ENCODE measurements at regions not wholly inside any gene's neighbourhood (a gene's known extent, or its start where the extent isn't known, plus 50 kb on each side); places are given as distances from the start of the nearest gene placed in this dataset.
"Not testable (repeated sequence)": the region's sequence is repeated elsewhere in the genome, so short reads cannot be mapped to it uniquely, and the experiment has no call there.

DNA sequence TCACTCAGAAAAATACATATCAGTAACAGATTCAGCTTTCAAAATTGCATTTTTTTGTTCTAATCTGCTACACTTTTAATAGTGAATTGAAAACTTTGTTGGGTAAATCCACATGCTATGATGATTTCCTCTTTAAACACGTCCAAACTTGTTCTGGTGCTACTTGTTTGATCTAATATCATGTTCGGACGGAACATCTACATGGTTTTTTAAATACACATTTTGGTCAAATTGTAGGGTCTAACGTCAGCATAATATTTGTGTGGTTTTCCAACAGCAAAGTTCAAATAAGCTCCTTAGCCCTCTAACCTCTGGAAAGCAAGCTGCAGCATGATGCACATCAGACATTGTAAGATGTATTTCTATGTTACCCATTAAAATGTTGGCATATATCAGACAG lies 98.5 kb upstream of the OSTN start:
- Histone ChIP-seq H3K9ac (no peak overlapping the region), H3K4me1 (ENCODE audit: low read depth, poor library complexity, severe bottlenecking) (no peaks in the 10 kb centered on the region), H4K20me1 (ENCODE audit: insufficient read depth) (no peaks in the 10 kb centered on the region), H3K79me2 (ENCODE audit: insufficient read depth, low read depth) (no peaks in the 10 kb centered on the region), H3K36me3 (ENCODE audit: insufficient read depth) (no peaks in the 10 kb centered on the region; the same call in 1 of the 2 replicates), H3K4me2 (no peak overlapping the region), H3K27me3 (ENCODE audit: insufficient read depth, low read depth) (no peaks in the 10 kb centered on the region), H3K4me3 (IDR thresholded peaks at IDR 0.05; ENCODE audit: insufficient read depth, low read depth, low read length) (no peak overlapping the region), H2AFZ (ENCODE audit: low read depth) (no peak overlapping the region), H3K27ac (no peak overlapping the region)
- TF ChIP-seq, protein P1, sequence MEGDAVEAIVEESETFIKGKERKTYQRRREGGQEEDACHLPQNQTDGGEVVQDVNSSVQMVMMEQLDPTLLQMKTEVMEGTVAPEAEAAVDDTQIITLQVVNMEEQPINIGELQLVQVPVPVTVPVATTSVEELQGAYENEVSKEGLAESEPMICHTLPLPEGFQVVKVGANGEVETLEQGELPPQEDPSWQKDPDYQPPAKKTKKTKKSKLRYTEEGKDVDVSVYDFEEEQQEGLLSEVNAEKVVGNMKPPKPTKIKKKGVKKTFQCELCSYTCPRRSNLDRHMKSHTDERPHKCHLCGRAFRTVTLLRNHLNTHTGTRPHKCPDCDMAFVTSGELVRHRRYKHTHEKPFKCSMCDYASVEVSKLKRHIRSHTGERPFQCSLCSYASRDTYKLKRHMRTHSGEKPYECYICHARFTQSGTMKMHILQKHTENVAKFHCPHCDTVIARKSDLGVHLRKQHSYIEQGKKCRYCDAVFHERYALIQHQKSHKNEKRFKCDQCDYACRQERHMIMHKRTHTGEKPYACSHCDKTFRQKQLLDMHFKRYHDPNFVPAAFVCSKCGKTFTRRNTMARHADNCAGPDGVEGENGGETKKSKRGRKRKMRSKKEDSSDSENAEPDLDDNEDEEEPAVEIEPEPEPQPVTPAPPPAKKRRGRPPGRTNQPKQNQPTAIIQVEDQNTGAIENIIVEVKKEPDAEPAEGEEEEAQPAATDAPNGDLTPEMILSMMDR (conservative IDR thresholded peaks at IDR 0.05; ENCODE audit: low read depth, low read length), result no peak

DNA sequence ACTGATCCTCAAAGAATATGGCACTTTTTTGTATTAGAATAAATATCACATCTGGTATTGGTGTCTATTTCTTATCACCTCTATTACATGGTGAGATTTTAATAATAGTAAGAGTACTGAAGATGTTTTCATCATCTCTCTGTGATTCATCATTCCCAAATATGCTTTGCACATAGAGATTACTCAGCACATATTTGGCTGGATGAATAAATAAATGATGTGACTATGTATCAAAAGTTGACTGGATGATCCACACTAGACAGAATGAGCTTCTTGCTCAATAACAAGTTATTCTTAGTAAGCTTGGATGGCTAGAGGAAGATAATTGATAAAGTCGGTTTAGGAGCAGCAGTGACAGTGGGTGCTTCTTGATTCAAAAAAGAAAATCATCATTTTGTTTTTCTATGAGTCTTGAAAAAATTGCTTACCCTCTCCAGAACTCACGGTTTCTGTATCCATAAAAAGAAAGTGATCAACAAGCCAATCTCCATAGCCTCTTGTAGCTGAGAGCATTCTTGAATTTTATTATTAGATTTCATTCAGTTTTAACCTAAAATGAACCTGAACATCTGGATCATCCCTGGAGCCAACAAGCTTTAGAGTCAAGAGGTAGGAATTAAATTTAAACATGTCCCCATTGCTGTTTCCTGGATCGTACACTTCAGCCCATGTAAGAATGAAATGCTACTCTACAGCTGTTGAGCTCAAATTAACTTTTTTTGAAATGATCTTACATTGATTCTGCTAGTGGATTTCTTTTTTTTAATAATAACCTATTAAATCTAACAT lies 104.8 kb upstream of the OSTN start:
- H3K36me3 ChIP-seq (ENCODE audit: insufficient read depth), result no peaks in the 10 kb centered on the region
- no peaks in the 10 kb centered on the region for H3K79me2 ChIP-seq (ENCODE audit: insufficient read depth, low read depth)
- H4K20me1 ChIP-seq (ENCODE audit: insufficient read depth), result no peaks in the 10 kb centered on the region
- no peak overlapping the region for H3K4me3 ChIP-seq (IDR thresholded peaks at IDR 0.05; ENCODE audit: insufficient read depth, low read depth, low read length)
- TF ChIP-seq, protein P1 (conservative IDR thresholded peaks at IDR 0.05; ENCODE audit: low read depth, low read length), result no peak
- no peaks in the 10 kb centered on the region for H3K4me1 ChIP-seq (ENCODE audit: low read depth, poor library complexity, severe bottlenecking)
- no peaks in the 10 kb centered on the region for H3K27me3 ChIP-seq (ENCODE audit: insufficient read depth, low read depth)
- no peak overlapping the region for H3K27ac ChIP-seq
- H3K4me2 ChIP-seq, result no peak overlapping the region
- H2AFZ ChIP-seq (ENCODE audit: low read depth), result no peak overlapping the region
- H3K9ac ChIP-seq, result no peak overlapping the region

- Histone ChIP-seq H3K9ac (no peak overlapping the region), H3K27ac (no peak overlapping the region), H4K20me1 (ENCODE audit: insufficient read depth) (no peaks in the 10 kb centered on the region), H3K27me3 (ENCODE audit: insufficient read depth, low read depth) (no peaks in the 10 kb centered on the region), H3K36me3 (ENCODE audit: insufficient read depth) (no peaks in the 10 kb centered on the region), H3K4me2 (no peak overlapping the region), H2AFZ (ENCODE audit: low read depth) (no peak overlapping the region), H3K79me2 (ENCODE audit: insufficient read depth, low read depth) (no peaks in the 10 kb centered on the region), H3K4me3 (IDR thresholded peaks at IDR 0.05; ENCODE audit: insufficient read depth, low read depth, low read length) (no peak overlapping the region), H3K4me1 (ENCODE audit: low read depth, poor library complexity, severe bottlenecking) (no peaks in the 10 kb centered on the region)
- TF ChIP-seq, protein P1 (conservative IDR thresholded peaks at IDR 0.05; ENCODE audit: low read depth, low read length), result no peak
Measured at GRCh38 chr3:191087391-191087790, 111.7 kb upstream of the OSTN start.

GRCh38 chr3:191085091-191085490 lies 114.0 kb upstream of the OSTN start:
- Histone ChIP-seq H3K27me3 (ENCODE audit: insufficient read depth, low read depth) (no peaks in the 10 kb centered on the region), H3K4me3 (IDR thresholded peaks at IDR 0.05; ENCODE audit: insufficient read depth, low read depth, low read length) (no peak overlapping the region), H3K4me1 (ENCODE audit: low read depth, poor library complexity, severe bottlenecking) (no peaks in the 10 kb centered on the region), H3K4me2 (no peak overlapping the region), H4K20me1 (ENCODE audit: insufficient read depth) (no peaks in the 10 kb centered on the region), H3K27ac (no peak overlapping the region), H3K79me2 (ENCODE audit: insufficient read depth, low read depth) (no peaks in the 10 kb centered on the region), H2AFZ (ENCODE audit: low read depth) (no peak overlapping the region), H3K36me3 (ENCODE audit: insufficient read depth) (no peaks in the 10 kb centered on the region), H3K9ac (no peak overlapping the region)
- TF ChIP-seq, protein P1 (conservative IDR thresholded peaks at IDR 0.05; ENCODE audit: low read depth, low read length), result no peak

- not testable (repeated sequence) for H3K9ac ChIP-seq; H3K4me1 ChIP-seq (ENCODE audit: low read depth, poor library complexity, severe bottlenecking); H3K4me2 ChIP-seq; H3K36me3 ChIP-seq (ENCODE audit: insufficient read depth); H2AFZ ChIP-seq (ENCODE audit: low read depth); H3K4me3 ChIP-seq (IDR thresholded peaks at IDR 0.05; ENCODE audit: insufficient read depth, low read depth, low read length); H3K27ac ChIP-seq; H4K20me1 ChIP-seq (ENCODE audit: insufficient read depth); H3K79me2 ChIP-seq (ENCODE audit: insufficient read depth, low read depth); H3K27me3 ChIP-seq (ENCODE audit: insufficient read depth, low read depth)
Measured at GRCh38 chr3:191078913-191079312, 120.1 kb upstream of the OSTN start.
